ENCODE measurements at regions not wholly inside any gene's neighbourhood (a gene's known extent, or its start where the extent isn't known, plus 50 kb on each side); places are given as distances from the start of the nearest gene placed in this dataset.
"Not testable (repeated sequence)": the region's sequence is repeated elsewhere in the genome, so short reads cannot be mapped to it uniquely, and the experiment has no call there.

DNA sequence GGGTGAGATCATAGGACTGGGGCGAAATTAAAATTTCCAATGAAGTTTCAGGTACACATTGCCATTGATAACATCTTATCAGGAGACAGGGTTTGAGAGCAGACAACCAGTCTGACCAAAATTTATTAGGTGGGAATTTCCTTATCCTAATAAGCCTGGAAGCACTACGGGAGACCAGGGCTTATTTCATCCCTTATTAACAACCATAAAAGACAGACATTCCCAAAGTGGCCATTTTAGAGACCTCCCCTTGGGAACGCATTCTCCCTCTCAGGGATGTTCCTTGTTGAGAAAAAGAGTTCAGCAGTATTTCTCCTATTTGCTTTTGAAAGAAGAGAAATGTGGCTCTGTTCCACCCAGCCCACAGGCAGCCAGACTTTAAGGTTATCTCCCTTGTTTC lies 182.4 kb upstream of the SMLR1 start:
- H3K4me1 ChIP-seq (ENCODE audit: control insufficient read depth in 1 of 2, insufficient read depth in 2 of 2, low read length in 2 of 2); H3K4me2 ChIP-seq (ENCODE audit: low read length); H2AK5ac ChIP-seq (ENCODE audit: low read length); H3K79me2 ChIP-seq (ENCODE audit: control insufficient read depth, insufficient read depth, low read length, poor library complexity); H2BK5ac ChIP-seq (ENCODE audit: low read depth, low read length, poor library complexity); H3K18ac ChIP-seq (ENCODE audit: low read length); H2BK12ac ChIP-seq (ENCODE audit: low read length); H4K12ac ChIP-seq (ENCODE audit: low read depth, low read length); H3K36me3 ChIP-seq (ENCODE audit: control insufficient read depth in 1 of 2, insufficient read depth in 2 of 2, low read length in 2 of 2); H3K9ac ChIP-seq (ENCODE audit: low read length); H3K4ac ChIP-seq (ENCODE audit: low read depth, low read length); H4K91ac ChIP-seq (ENCODE audit: low read depth, low read length); H3K27me3 ChIP-seq (ENCODE audit: insufficient read depth, low read length); H3K79me1 ChIP-seq (ENCODE audit: low read length); H3K14ac ChIP-seq (ENCODE audit: low read length); H3K27ac ChIP-seq (ENCODE audit: low read depth, low read length); DNase-seq; H3K4me3 ChIP-seq (ENCODE audit: low read depth, low read length); H3K9me3 ChIP-seq (ENCODE audit: insufficient read depth, low read depth, low read length); H4K8ac ChIP-seq (ENCODE audit: low read depth, low read length); H3K23ac ChIP-seq (ENCODE audit: low read length); H2BK120ac ChIP-seq (ENCODE audit: insufficient read depth, low read length, poor library complexity); H2AFZ ChIP-seq (ENCODE audit: insufficient read depth, low read length, poor library complexity): not testable (repeated sequence)
- no CpG with 5 or more reads among the region's 3 CpGs for WGBS (ENCODE audit: extremely low coverage, insufficient coverage, insufficient read length)

- Histone ChIP-seq H3K79me2 (ENCODE audit: control insufficient read depth, insufficient read depth, low read length, poor library complexity) (no peaks in the 10 kb centered on the region), H3K14ac (ENCODE audit: low read length) (no peak overlapping the region), H3K27ac (ENCODE audit: low read depth, low read length) (no peak overlapping the region), H4K12ac (ENCODE audit: low read depth, low read length) (no peak overlapping the region), H2BK120ac (ENCODE audit: insufficient read depth, low read length, poor library complexity) (no peak overlapping the region), H3K9me3 (ENCODE audit: insufficient read depth, low read depth, low read length) (peaks cover 2% of the 10 kb centered on the region), H2AFZ (ENCODE audit: insufficient read depth, low read length, poor library complexity) (no peak overlapping the region), H3K36me3 (ENCODE audit: control insufficient read depth in 1 of 2, insufficient read depth in 2 of 2, low read length in 2 of 2) (no peaks in the 10 kb centered on the region), H4K8ac (ENCODE audit: low read depth, low read length) (no peak overlapping the region), H3K4me3 (ENCODE audit: low read depth, low read length) (no peak overlapping the region), H2BK12ac (ENCODE audit: low read length) (no peak overlapping the region), H3K4me1 (ENCODE audit: control insufficient read depth in 1 of 2, insufficient read depth in 2 of 2, low read length in 2 of 2) (no peaks in the 10 kb centered on the region), H3K79me1 (ENCODE audit: low read length) (no peaks in the 10 kb centered on the region), H3K23ac (ENCODE audit: low read length) (no peak overlapping the region), H2BK5ac (ENCODE audit: low read depth, low read length, poor library complexity) (no peak overlapping the region), H4K91ac (ENCODE audit: low read depth, low read length) (no peak overlapping the region), H3K9ac (ENCODE audit: low read length) (no peak overlapping the region), H3K18ac (ENCODE audit: low read length) (no peak overlapping the region), H3K27me3 (ENCODE audit: insufficient read depth, low read length) (no peaks in the 10 kb centered on the region), H2AK5ac (ENCODE audit: low read length) (no peak overlapping the region), H3K4ac (ENCODE audit: low read depth, low read length) (no peak overlapping the region), H3K4me2 (ENCODE audit: low read length) (no peak overlapping the region)
- DNase-seq: no peak
These were observed 180.0 kb upstream of the SMLR1 start for GRCh38 chr6:130647246-130647645.

- no peak overlapping the region for H4K12ac ChIP-seq (ENCODE audit: low read depth, low read length)
- H2BK120ac ChIP-seq (ENCODE audit: insufficient read depth, low read length, poor library complexity): no peak overlapping the region
- no peaks in the 10 kb centered on the region for H3K79me2 ChIP-seq (ENCODE audit: control insufficient read depth, insufficient read depth, low read length, poor library complexity)
- no peak overlapping the region for H3K4me3 ChIP-seq (ENCODE audit: low read depth, low read length)
- H3K27ac ChIP-seq (ENCODE audit: low read depth, low read length): no peak overlapping the region
- no peak overlapping the region for H3K18ac ChIP-seq (ENCODE audit: low read length)
- H2BK12ac ChIP-seq (ENCODE audit: low read length): no peak overlapping the region
- no peak overlapping the region for H2AFZ ChIP-seq (ENCODE audit: insufficient read depth, low read length, poor library complexity)
- H3K4me2 ChIP-seq (ENCODE audit: low read length): no peak overlapping the region
- WGBS (ENCODE audit: extremely low coverage, insufficient coverage, insufficient read length): no CpG with 5 or more reads among the region's 1 CpG
- H2BK5ac ChIP-seq (ENCODE audit: low read depth, low read length, poor library complexity): no peak overlapping the region
- H3K27me3 ChIP-seq (ENCODE audit: insufficient read depth, low read length): no peaks in the 10 kb centered on the region
- H3K14ac ChIP-seq (ENCODE audit: low read length): no peak overlapping the region
- H3K9ac ChIP-seq (ENCODE audit: low read length): no peak overlapping the region
- no peak for DNase-seq
- H4K91ac ChIP-seq (ENCODE audit: low read depth, low read length): no peak overlapping the region
- no peak overlapping the region for H3K23ac ChIP-seq (ENCODE audit: low read length)
- no peaks in the 10 kb centered on the region for H3K79me1 ChIP-seq (ENCODE audit: low read length)
- H3K4me1 ChIP-seq (ENCODE audit: control insufficient read depth in 1 of 2, insufficient read depth in 2 of 2, low read length in 2 of 2): no peaks in the 10 kb centered on the region
- H4K8ac ChIP-seq (ENCODE audit: low read depth, low read length): no peak overlapping the region
- no peak overlapping the region for H2AK5ac ChIP-seq (ENCODE audit: low read length)
- no peaks in the 10 kb centered on the region for H3K36me3 ChIP-seq (ENCODE audit: control insufficient read depth in 1 of 2, insufficient read depth in 2 of 2, low read length in 2 of 2)
- H3K9me3 ChIP-seq (ENCODE audit: insufficient read depth, low read depth, low read length): no peaks in the 10 kb centered on the region
- no peak overlapping the region for H3K4ac ChIP-seq (ENCODE audit: low read depth, low read length)
These were observed 171.6 kb upstream of the SMLR1 start for GRCh38 chr6:130655586-130655985.

GRCh38 chr6:130661077-130661476 lies 166.1 kb upstream of the SMLR1 start:
- Histone ChIP-seq H3K4me2 (ENCODE audit: low read length) (no peak overlapping the region), H3K4me3 (ENCODE audit: low read depth, low read length) (no peak overlapping the region), H3K18ac (ENCODE audit: low read length) (no peak overlapping the region), H3K14ac (ENCODE audit: low read length) (no peak overlapping the region), H4K8ac (ENCODE audit: low read depth, low read length) (no peak overlapping the region), H4K91ac (ENCODE audit: low read depth, low read length) (no peak overlapping the region), H4K12ac (ENCODE audit: low read depth, low read length) (no peak overlapping the region), H3K27me3 (ENCODE audit: insufficient read depth, low read length) (no peaks in the 10 kb centered on the region), H3K4ac (ENCODE audit: low read depth, low read length) (no peak overlapping the region), H3K9ac (ENCODE audit: low read length) (no peak overlapping the region), H2BK5ac (ENCODE audit: low read depth, low read length, poor library complexity) (no peak overlapping the region), H3K23ac (ENCODE audit: low read length) (no peak overlapping the region), H2BK12ac (ENCODE audit: low read length) (no peak overlapping the region), H3K36me3 (ENCODE audit: control insufficient read depth in 1 of 2, insufficient read depth in 2 of 2, low read length in 2 of 2) (no peaks in the 10 kb centered on the region), H2BK120ac (ENCODE audit: insufficient read depth, low read length, poor library complexity) (no peak overlapping the region), H3K4me1 (ENCODE audit: control insufficient read depth in 1 of 2, insufficient read depth in 2 of 2, low read length in 2 of 2) (no peaks in the 10 kb centered on the region), H3K27ac (ENCODE audit: low read depth, low read length) (no peak overlapping the region), H3K79me1 (ENCODE audit: low read length) (no peaks in the 10 kb centered on the region), H3K9me3 (ENCODE audit: insufficient read depth, low read depth, low read length) (no peaks in the 10 kb centered on the region), H2AK5ac (ENCODE audit: low read length) (no peak overlapping the region), H3K79me2 (ENCODE audit: control insufficient read depth, insufficient read depth, low read length, poor library complexity) (no peaks in the 10 kb centered on the region), H2AFZ (ENCODE audit: insufficient read depth, low read length, poor library complexity) (no peak overlapping the region)
- no peak for DNase-seq
- no CpG with 5 or more reads among the region's 4 CpGs for WGBS (ENCODE audit: extremely low coverage, insufficient coverage, insufficient read length)

DNA sequence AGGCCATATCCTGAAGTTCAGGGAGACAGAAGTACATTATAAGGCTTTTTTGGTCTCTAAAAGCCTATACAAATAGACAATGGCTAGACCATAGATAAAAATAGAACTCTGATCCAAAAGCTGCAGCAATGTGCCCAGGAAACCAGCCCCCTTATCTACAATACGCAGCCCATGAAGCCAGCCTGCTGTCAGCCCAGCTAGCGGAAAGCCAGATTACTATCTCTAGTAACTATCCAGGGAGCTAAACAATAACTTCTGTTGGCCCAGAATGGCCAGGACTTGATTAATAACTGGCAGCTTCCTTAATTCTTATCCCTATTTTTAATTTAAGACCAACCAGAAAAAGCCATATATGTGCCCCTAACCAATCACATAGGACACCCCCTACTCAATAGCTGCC lies 160.4 kb upstream of the SMLR1 start:
- Histone ChIP-seq H4K8ac (ENCODE audit: low read depth, low read length) (no peak overlapping the region), H3K9me3 (ENCODE audit: insufficient read depth, low read depth, low read length) (no peaks in the 10 kb centered on the region), H3K79me1 (ENCODE audit: low read length) (no peaks in the 10 kb centered on the region), H3K23ac (ENCODE audit: low read length) (no peak overlapping the region), H2BK12ac (ENCODE audit: low read length) (no peak overlapping the region), H2BK5ac (ENCODE audit: low read depth, low read length, poor library complexity) (no peak overlapping the region), H4K91ac (ENCODE audit: low read depth, low read length) (no peak overlapping the region), H2AK5ac (ENCODE audit: low read length) (no peak overlapping the region), H3K27ac (ENCODE audit: low read depth, low read length) (no peak overlapping the region), H3K14ac (ENCODE audit: low read length) (no peak overlapping the region), H3K4me3 (ENCODE audit: low read depth, low read length) (no peak overlapping the region), H2BK120ac (ENCODE audit: insufficient read depth, low read length, poor library complexity) (no peak overlapping the region), H4K12ac (ENCODE audit: low read depth, low read length) (no peak overlapping the region), H3K18ac (ENCODE audit: low read length) (no peak overlapping the region), H3K36me3 (ENCODE audit: control insufficient read depth in 1 of 2, insufficient read depth in 2 of 2, low read length in 2 of 2) (no peaks in the 10 kb centered on the region), H3K27me3 (ENCODE audit: insufficient read depth, low read length) (no peaks in the 10 kb centered on the region), H3K4ac (ENCODE audit: low read depth, low read length) (no peak overlapping the region), H3K4me2 (ENCODE audit: low read length) (no peak overlapping the region), H3K9ac (ENCODE audit: low read length) (no peak overlapping the region), H3K4me1 (ENCODE audit: control insufficient read depth in 1 of 2, insufficient read depth in 2 of 2, low read length in 2 of 2) (no peaks in the 10 kb centered on the region), H2AFZ (ENCODE audit: insufficient read depth, low read length, poor library complexity) (no peak overlapping the region), H3K79me2 (ENCODE audit: control insufficient read depth, insufficient read depth, low read length, poor library complexity) (no peaks in the 10 kb centered on the region)
- no CpG with 5 or more reads among the region's 2 CpGs for WGBS (ENCODE audit: extremely low coverage, insufficient coverage, insufficient read length)
- DNase-seq: no peak

Data from trophoblast cell (in vitro differentiated cells and primary cell).